22Rv1 (cell line): ENCODE measurements at regions not wholly inside any gene's neighbourhood (a gene's known extent, or its start where the extent isn't known, plus 50 kb on each side); places are given as distances from the start of the nearest gene placed in this dataset.

Source experiments
- CTCF ChIP-seq: fragments of 450-650 bp; IDR thresholded peaks from 2 replicates; pipeline ENCODE4 v1.5.1; 2017; ENCODE audit warnings: mild to moderate bottlenecking
- ZFX ChIP-seq: fragments of 450-650 bp; IDR thresholded peaks from 2 replicates; pipeline ENCODE4 v1.6.1; 2017; ENCODE audit warnings: antibody characterized with exemption, borderline replicate concordance

DNA sequence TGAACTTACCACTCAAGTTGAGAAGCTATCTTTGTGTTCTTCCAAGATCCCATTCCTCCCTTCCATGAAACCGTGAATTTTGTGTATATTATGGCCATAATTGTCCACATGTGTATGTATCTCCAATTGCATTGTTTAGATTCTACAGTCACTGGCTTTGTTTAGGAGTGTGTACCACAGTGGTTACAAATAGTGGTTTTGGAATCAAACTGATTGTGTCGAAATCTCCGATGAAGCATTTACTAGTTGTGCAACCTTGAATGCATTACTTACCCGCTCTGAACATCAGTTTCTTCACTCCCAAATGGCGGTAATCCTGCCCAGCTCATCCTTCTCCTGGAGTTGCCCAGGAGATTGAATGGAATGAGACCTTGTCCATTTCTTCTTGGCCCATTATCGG is 145.0 kb upstream of the ZNF32 start:
- no peak for TF ChIP-seq CTCF
- TF ChIP-seq ZFX = no peak
